Activated CD4-positive, alpha-beta T cell treated with anti-CD3 and anti-CD28 coated beads for 24 hours (primary cell): ENCODE measurements at regions not wholly inside any gene's neighbourhood (a gene's known extent, or its start where the extent isn't known, plus 50 kb on each side); places are given as distances from the start of the nearest gene placed in this dataset.
"Not testable (repeated sequence)": the region's sequence is repeated elsewhere in the genome, so short reads cannot be mapped to it uniquely, and the experiment has no call there.

Experiments used
- DNase-seq, 2 donors: peaks; one replicate each; pipeline ENCODE4 v3.0.0-alpha.2; 2020; ENCODE audit warnings: low read depth in 2 of 2

DNA sequence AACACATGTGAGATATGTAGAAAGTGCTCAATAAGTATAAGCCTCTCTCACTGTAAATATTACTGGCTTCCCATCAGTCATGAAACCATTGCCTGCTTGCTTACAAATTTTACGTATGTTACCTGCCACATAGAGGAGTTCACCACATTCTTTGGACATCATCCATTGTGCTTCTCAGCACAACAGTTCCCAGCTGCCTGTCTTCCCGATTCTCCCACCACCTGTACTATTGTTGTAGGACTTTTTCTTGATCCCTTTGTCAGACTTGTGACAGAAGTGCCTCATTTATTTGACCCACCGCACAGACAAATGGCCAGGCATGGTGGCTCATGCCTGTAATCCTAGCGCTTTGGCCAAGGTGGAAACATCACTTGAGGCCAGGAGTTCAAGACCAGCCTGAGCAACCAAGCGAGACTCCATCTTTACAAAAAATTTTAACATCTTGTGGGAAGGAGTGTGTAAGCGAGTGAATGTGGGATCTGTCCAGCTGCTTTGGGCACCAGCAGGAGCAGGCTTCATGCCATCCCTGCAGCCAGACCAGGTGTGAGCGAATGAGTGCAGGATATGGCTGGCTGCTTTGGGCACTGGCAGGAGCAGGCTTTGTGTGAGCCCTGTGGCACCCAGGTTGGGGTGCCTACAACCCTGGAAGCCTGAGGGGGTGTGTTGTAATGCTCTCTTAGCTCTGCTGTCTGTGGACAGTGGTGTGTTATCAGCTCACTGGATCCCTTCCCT, 139.9 kb upstream of the ELL2 start:
- no peak for DNase-seq

DNA sequence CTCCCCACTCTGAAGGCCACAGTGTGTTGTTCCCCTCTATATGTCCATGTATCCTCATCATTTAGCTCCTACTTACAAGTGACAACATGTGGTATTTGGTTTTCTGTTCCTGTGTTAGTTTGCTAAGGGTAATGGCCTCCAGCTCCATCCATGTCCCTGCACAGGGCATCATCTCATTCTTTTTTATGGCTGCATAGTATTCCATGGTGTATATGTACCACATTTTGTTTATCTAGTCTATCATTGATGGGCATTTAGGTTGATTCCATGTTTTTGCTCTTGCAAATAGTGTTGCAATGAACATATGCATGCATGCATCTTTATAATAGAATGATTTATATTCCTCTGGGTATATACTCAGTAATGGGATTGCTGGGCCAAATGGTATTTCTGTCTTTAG, 135.8 kb upstream of the ELL2 start:
- DNase-seq = not testable (repeated sequence)

DNA sequence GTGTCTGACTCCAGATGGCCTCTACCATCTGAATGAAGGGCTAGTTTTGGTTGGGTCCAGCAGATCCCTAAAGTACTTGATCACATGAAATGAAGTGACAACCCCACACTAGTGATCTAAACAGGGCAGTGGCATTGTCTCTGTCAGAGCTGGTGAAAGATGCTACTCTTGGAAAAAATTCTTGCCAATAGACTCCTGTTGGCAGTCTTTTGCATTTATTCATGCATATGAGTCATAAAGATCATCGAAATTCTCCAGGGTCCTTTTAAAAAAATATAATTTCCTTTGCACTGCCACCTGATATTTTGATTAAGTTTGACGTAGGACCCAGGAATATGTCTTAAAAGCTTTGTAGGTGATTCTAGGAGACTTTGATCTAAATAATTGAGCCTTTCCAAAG, 135.1 kb upstream of the ELL2 start:
- no peak for DNase-seq

DNA sequence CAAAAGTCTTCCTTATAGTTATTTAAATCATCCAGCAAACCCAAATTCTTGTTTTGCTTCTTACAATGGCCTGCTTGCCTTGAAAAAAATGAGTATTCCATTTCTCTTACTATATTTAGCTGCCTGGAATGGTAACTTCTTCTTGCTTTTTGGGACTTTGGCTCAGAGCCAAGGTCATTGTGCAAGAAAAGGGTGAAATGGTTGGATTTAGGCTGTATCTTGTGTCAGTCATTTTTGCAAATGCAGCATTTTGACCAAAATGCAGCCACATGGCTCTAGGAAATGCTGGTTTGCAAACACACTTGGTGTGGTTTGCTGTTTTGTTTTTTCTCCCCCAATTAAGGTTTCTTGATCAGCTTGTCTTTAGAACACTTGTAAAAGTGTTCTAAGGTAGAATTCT, 133.3 kb upstream of the ELL2 start:
- no peak for DNase-seq

DNA sequence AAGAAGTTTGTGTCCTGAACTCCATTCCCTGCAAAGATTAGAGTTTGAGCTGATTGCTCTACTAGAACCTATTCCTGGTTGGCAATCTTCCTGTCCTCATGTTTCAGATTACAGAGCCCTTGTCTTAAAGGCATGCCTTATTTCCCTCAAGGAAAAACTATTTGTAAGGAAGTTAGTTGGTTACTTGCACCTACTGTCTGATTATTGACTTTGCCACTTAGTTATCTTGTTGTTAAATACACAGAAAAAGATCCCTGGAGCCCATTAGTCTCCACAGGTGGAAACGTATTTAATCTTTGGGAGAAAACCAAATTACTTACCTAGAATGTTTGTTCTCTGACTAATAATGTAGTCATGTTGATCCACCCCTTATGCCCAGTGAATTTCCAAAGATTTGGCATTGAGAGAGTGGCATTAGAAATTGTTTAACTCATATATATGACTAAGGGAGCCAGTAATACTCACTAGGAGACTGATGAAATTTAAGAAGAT, 132.3 kb upstream of the ELL2 start:
- DNase-seq = no peak

DNA sequence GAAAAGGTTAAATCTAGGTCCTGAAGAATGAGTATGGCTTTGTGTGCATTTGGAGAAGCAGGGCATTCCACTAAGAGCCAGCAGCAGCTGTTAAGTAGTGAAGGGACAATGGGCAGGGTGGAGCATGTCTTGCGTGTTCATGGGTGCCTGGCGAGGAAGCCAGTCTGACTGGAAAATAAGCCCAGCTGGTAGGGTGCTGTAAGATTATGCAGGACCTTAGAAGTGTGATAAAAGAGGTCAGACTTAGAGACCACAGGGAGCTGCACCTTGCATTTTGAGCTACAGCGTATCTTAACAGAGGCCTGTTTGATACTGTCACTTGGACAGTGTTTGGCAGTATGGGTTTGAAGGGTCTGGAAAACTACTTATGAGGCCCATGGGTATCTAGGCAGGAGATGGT, 131.7 kb upstream of the ELL2 start:
- no peak for DNase-seq

DNA sequence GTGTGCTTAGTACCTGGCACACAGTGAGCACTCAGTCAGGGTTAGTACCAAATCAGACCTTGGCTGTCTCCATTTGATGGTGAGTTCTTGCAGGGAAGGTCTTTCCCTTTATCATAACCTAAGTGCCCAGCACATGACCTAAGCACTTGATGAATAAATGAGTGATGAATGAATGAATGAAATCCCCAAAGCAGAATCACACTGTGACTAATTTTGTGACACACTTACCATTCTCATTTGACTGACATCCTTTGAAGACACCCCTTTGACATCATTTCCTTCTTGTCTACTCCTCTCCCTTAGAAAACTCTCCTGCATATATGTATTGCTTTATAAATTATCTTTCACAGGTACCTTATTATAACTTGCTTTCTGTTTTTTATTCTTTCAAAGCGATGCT, 130.2 kb upstream of the ELL2 start:
- no peak for DNase-seq

DNA sequence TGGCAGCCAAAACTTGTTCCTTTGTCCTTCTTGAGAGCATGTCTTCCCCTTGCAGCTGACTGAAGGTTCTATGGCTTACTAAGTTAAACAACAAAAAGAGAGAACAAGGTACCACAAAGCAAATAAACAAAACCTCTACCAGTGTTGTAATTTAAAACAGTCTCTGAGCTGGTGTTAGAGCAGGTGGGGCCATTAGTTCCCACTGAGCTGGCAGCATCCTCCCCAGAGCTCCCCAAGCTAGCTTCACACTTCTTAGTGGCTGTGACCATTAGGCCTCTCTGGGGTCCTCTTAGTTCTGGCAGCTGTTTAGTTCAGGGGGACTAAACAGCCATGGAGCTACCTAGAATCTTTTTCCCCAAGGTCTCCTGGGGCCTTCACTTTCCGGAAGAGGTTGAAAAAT, 128.6 kb upstream of the ELL2 start:
- no peak for DNase-seq

DNA sequence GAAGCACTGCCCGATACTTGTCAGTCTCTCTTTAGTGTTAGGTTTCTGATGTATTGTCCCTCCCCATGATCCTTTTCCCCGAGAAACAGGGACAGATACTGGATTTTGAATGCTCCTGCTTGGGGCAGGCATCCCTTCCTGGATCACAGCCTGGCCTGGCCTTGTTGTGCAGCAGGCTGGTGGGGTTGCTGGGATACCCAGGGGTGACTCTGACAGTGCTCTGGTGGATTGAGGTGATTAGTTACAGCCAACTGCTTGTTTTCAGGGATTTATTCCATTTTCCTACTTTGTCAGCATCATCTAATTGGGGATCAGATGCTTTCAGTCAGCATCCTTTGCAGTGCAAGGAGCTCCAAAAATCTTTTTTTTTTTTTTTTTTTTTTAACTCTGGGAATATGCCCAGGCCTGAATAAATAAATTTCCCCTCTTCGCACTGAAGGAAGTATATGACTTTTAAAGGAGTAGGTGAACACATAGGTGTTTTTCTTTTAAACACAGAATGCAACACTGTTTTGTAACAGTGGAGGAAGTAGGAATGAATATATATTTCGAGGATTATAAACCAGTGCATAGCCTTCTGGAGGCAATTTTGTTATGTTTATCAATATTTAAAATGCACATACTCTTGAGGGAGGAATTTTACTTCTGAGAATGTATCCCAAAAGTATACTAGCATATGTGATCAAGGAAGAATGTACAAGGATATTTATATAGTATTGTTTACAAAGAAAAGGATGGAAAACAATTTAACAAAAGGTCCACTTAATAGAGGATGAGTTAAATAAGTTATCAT, 127.3 kb upstream of the ELL2 start:
- no peak for DNase-seq

DNA sequence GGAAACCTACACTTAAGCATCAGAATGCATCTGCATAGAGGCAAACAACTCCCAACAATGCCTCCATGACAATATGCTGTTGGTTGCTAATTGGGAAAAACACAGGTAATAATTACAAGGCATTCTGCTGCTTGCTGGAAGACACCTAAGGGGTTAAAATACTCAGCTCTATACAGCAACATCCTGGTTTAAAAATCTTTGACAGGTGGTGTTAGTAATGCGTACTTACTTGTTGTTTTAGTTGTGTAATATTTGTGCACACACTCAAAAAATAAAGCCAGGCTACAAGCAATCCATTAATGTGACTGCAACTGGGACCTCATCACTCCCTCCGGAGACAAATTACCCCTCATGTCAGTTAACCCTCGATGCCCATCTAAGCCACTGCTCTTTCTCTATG, 126.3 kb upstream of the ELL2 start:
- no peak for DNase-seq

DNA sequence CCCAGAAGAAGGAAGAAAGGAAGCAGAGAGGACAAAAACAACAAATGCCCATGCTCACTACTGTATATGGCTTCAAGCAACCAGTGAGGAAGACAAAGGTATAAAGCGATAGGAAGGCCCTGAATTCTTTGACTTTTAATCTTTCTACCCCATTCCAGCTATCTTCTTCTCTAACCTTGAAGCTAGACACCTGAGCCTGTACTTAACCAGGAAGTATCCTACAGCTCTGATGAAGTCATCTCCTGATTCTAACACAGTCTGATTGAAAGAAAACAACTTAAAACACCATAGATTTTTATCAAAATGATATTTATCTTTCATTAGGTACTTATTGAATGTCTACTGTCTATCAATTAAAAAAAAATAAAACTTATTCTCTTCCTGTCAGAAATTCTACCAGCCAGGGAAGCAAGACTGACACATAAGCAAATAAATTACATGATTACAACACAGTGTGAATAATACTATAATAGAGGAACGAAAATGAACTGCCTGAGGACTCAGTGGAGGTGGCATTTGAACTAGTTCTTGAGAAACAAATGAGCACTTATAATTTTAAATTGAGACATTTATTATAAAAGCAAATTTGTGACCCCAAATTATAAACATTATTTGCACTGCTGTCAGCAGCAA, 123.3 kb upstream of the ELL2 start:
- no peak for DNase-seq

DNA sequence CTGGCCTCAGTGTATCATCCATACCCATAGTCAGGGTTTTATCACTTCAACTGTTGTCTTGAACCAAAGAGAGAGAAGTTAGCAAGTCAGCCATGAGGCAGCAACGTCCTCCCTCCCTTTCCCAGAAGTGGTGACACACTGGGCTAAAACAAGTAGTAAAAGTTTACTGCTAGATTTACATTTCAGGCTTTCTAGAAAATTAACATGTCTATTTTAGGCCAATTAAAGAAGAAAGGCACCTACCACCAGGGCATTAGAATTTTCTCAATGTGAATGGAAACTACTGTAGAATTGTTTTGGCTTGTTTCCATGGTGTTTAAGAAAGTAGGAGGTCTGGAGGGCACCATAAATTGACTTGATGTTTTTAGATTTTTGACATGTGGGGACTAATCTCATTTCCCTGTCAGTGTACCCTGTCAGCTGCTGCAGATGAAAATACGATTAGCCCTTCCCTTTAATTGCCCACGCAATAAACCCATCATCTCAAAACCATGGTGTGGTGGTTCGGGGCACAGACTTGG, 121.8 kb upstream of the ELL2 start:
- no peak for DNase-seq

DNA sequence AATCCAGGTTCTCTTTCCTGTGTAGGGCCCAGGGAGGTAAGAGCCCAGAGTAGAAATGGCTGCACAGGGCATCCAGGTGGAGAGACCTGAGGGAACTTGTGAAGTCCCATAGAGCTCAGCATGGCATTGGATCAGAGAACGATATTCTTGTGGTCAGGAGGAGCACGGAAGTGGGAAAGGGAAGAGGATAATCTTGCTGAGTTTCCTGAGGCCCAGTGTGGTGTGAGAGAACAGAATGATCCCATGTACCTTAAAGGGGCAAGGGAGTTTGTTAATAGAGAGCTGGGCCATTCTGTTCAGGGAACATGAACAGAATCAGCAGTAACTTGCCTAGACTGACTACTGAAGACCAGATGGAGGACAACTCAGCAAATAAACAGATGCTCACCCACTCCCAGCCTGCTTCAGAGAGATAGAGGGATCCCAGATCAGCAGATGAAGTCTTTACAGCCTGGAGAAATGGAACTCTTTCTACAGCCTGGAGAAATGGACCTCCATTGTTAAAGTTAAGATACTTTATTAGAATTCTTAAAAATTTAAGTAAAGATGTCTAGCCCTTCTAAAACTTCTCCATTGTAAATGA, 119.7 kb upstream of the ELL2 start:
- no peak for DNase-seq

DNA sequence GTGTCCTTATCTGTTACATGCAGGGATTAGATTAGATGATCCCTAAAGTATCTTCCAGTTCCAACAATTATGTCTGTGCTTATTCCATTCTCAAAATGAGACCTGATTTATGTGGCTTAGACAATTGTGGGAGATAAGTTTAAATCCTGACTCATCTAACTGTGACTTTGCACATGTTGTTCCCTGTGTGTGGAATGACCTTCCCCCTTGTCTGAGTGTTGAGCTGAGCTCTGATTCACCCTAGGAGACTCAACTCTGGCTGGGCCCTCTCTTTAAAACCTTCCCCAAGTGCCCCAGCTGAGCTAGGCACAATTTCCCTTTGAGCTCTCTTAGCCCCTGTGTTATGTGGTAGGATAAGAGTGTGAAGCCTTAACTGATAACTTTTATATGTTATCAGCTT, 118.9 kb upstream of the ELL2 start:
- no peak for DNase-seq

DNA sequence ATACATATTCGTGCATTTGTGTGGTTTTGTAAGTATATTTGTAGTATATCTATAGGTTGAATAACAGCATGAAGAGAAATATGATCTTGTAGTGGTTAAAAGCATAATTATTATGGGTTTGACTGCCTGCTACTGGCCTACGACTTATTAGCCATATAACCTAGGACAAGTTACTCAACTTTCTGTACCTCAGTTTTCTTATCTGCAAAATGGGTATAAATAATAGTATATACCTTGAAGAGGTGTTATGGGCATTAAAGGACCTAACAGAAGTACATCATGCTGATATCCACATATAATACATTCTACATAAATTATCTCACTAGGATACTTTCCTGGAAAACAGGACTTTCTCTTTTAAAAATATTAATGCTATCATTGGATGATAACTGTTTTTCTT, 118.3 kb upstream of the ELL2 start:
- no peak for DNase-seq

DNA sequence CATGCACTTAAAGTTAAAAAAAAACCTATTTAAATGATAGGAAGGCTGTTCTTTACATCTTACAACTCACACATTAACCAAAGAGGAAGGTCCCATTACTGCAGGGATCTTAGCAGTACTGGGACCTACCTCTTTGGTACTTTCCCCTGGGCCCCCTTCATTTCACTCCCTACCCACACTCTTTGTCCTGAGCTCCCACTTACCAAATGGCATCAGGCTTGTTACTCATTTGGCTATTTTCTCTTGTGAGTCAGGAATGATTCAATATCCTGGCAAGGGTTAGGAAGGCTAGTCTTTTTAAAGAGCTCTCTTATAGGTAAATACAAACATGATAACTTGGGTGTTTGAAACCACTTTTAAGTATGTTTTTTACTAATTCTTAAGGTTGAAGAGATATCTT, 117.4 kb upstream of the ELL2 start:
- peak in 1 of 2 donors; percentile 31 for DNase-seq

DNA sequence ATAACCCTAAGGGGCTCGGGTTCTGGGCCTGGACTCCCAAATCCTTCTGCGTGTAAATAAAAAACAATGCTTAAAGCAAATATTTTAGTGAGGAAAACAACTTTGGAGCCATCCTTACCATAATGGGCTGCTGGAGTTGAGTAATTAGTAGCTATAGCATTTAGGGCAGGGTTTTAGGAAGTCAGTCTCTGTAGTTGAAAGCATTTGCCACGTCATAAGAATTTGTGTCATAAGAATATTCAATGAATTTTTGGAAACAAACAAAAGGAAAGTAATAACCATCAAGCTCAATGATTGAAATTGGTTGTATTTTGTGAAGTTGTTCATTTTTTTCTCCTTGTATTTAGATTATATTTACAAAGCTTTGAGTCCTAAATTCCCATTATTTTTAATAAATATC, 114.8 kb upstream of the ELL2 start:
- DNase-seq = no peak

DNA sequence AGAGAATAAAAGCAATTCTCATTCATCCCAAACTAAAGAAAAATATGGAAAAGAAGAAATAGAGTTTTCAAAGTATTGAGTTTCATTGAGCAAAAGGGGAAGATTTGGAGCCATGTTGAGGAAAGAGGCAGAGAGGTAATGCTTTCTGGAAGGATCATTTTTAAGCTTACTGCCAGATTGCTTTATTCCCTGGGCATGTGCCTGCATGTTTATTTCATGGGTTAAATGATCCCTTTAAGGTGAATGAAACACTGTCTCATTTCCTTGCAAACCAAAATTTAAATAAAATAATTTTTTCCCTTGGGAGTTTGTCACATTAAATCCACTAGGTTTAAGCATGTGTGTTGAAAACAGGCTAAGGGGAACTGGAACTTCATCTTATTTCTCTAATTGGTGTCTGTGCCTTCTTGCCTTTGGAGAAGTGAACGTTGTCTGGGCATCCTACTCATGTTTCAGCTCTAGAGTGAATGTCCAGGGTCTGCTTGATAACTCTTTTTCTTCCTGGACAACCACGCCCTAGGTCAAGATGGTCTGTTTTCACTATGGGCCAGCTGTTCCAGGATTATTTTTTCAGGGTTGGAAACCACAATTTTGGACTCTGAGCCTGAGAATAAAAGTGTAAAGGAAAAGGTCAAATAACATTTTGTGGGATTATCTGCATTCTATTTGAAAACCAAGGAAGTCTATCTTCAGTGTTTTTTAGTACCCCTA, 114.1 kb upstream of the ELL2 start:
- DNase-seq = no peak

DNA sequence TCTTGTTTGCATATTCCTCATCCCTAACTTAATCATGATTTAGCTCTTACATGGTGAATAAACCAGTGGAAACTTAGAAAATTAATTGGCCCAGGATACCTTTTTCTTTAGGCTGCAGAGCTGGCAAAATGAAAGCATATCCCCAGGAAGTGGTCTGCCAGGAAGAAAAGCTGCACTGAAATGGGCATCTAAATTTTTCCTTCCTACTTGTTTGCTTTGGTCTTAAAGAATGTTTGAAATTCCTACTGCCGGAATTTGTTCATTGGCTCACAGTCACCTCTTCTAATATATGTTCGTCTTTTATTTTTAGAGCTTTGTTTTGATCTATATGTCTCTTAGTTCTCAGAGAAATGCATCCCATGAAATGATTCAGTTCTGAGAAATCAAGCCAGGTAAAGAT, 113.2 kb upstream of the ELL2 start:
- no peak for DNase-seq

DNA sequence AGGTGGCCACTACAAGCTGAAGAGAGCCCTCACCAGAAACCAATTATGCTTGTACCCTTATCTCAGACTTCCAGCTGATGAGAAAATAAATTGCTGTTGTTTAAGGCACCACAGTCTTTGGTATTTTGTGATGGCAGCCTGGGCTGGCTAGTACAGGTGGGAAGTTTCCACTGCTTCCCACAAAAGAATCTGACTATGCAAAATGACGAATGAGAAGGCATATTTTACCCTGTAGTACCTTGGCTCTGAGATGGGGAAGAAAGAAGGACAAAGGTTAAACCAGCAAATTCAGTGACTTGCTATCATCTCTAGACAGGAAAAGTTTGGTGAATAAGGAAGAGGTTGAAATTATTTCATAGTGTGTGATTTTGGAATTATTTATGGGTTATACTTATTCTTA, 112.8 kb upstream of the ELL2 start:
- DNase-seq = no peak

DNA sequence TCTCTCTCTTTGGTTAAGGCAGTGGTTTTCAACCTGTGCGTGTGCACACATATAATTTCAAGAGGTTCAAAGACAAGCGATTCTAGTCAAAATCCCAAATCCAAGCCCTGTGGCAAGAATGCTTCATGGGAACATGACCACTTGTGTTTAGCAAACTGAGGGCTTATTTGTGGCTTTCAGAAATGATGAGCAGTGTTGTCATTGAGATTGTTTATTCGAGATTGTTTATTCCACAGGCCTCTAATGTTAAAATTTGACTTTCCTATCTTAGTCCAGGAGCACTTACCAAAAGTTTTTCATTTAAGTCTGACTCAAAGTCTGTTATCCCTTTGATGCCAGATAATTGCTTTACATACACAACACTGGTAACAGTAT, 111.1 kb upstream of the ELL2 start:
- DNase-seq = no peak
